ENCODE measurements at regions not wholly inside any gene's neighbourhood (a gene's known extent, or its start where the extent isn't known, plus 50 kb on each side); places are given as distances from the start of the nearest gene placed in this dataset.

DNA sequence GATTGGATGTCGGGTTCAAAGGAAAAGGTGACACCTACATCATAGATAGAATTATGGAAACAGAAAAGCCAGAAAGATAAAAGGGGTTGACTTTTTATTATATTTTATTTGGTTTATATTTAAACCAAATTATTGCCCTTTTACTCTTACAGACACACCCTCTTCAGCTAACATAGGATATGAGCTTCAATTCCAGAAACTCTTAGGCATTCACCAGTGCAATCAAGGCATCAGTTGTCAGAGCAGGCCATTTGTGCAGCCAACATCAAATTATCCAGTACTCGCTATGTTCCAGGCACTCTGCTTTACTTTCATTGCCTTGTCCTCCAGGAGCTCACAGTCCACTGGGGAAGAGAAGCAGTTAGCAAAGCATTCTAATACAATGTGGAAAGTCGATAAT lies 347.5 kb downstream of the TFEC start:
- no peak overlapping the region for H3K4me3 ChIP-seq
- H3K36me3 ChIP-seq (ENCODE audit: low read depth): no peaks in the 10 kb centered on the region
- peak; percentile 78 for ATAC-seq
- peak in 1 of 3 donors; percentile 48 for DNase-seq
- no peaks in the 10 kb centered on the region for H3K9me3 ChIP-seq
- intact Hi-C loops (cut with DNase I, micrococcal nuclease): no loop called here
- H3K4me1 ChIP-seq (ENCODE audit: low read depth): peaks cover under 1% of the 10 kb centered on the region
- TF ChIP-seq, protein P1, sequence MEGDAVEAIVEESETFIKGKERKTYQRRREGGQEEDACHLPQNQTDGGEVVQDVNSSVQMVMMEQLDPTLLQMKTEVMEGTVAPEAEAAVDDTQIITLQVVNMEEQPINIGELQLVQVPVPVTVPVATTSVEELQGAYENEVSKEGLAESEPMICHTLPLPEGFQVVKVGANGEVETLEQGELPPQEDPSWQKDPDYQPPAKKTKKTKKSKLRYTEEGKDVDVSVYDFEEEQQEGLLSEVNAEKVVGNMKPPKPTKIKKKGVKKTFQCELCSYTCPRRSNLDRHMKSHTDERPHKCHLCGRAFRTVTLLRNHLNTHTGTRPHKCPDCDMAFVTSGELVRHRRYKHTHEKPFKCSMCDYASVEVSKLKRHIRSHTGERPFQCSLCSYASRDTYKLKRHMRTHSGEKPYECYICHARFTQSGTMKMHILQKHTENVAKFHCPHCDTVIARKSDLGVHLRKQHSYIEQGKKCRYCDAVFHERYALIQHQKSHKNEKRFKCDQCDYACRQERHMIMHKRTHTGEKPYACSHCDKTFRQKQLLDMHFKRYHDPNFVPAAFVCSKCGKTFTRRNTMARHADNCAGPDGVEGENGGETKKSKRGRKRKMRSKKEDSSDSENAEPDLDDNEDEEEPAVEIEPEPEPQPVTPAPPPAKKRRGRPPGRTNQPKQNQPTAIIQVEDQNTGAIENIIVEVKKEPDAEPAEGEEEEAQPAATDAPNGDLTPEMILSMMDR (IDR thresholded peaks at IDR 0.05): no peak

DNA sequence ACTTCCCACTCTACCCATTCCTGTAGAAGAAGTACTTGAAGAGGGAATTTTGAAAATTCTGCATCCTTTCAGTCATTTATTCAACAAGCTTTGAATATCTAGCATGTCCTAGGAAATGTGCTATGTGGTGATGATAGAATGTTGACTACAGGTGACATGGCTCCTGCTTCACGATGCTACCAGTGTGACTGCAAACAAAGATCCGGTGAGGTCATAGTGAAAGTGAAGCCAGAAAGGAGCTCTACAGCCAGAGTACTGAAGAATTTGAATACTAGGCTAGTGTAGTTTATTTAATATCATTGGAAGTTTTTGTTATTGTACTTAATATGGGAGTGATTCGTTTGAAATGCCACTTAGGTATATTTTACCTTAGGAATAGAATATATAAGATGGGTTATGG lies 348.1 kb downstream of the TFEC start:
- ATAC-seq (peak; percentile 61), DNase-seq (peak in 1 of 3 donors; percentile 38)
- no peaks in the 10 kb centered on the region for H3K9me3 ChIP-seq
- H3K36me3 ChIP-seq (ENCODE audit: low read depth): no peaks in the 10 kb centered on the region
- TF ChIP-seq, protein P1 (IDR thresholded peaks at IDR 0.05): no peak
- H3K4me1 ChIP-seq (ENCODE audit: low read depth): peaks cover 6% of the 10 kb centered on the region
- intact Hi-C loops (cut with DNase I, micrococcal nuclease): no loop called here
- no peak overlapping the region for H3K4me3 ChIP-seq

DNA sequence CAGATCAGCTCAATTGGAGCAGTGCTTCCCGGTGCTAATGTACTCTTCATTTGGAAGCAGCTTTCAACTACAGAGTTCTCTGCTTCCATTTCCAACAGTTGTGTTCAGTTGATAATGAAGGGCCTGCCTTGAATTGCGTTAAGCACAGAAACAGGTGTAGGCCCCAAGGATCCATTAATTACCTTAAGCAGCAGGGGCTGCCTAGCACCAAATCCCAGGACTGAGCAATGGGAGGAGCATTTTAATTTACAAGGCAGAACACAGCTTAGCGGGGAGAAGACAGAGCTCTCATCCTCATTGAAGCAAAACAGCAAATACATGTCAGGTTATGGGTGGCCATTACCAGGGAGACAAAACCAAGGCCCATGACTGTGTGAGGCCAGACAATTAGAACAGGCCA lies 349.6 kb downstream of the TFEC start:
- H3K9me3 ChIP-seq: no peaks in the 10 kb centered on the region
- DNase-seq (no peak), ATAC-seq (no peak)
- H3K36me3 ChIP-seq (ENCODE audit: low read depth): no peaks in the 10 kb centered on the region
- H3K4me3 ChIP-seq: no peak overlapping the region
- TF ChIP-seq, protein P1 (IDR thresholded peaks at IDR 0.05): no peak
- H3K4me1 ChIP-seq (ENCODE audit: low read depth): peaks cover 6% of the 10 kb centered on the region
- intact Hi-C loops (cut with DNase I, micrococcal nuclease): no loop called here

DNA sequence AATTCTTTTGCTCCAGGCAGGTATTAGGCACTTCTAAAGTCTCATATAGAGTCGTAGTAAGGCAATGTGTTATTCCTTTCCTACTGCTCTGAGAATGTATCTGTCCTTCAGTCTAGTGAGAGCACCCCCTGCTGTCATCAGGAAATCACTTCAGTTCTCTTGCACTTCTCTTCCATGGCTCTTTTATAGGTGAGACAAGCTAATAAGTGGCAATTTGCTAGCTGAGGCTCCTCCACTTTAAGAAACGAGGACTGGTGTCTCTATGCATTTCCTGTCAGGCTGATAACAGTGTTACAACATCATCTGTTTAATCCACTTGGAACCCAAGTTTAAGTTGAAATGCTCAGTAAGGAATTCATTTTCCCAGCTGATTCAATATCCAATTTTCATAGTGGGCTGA lies 350.6 kb downstream of the TFEC start:
- intact Hi-C loops (cut with DNase I, micrococcal nuclease): no loop called here
- H3K9me3 ChIP-seq: no peaks in the 10 kb centered on the region
- H3K4me1 ChIP-seq (ENCODE audit: low read depth): peaks cover 6% of the 10 kb centered on the region
- ATAC-seq (peak; percentile 59), DNase-seq (peak in 1 of 3 donors; percentile 49)
- TF ChIP-seq, protein P1 (IDR thresholded peaks at IDR 0.05): no peak
- H3K4me3 ChIP-seq: no peak overlapping the region
- no peaks in the 10 kb centered on the region for H3K36me3 ChIP-seq (ENCODE audit: low read depth)

DNA sequence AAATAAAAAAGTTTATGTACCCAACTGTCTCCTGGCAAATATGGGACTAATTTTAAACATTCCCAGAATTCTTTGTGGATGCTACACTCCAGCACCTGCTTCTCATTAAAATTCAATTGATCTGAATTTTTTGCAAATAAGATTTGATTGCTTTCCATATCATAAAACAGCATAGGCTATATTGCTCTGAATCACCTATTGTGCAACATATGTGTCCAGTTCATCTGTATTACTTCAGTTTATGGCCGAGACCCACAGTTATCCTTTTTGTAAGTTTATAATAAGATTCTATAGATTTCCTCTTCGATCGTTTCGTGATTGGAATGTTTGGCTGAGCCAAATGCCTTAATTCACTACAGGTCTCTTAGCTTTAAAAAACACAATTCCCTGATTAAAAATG lies 351.1 kb downstream of the TFEC start:
- DNase-seq (no peak), ATAC-seq (peak; percentile 50)
- no peak overlapping the region for H3K4me3 ChIP-seq
- no peaks in the 10 kb centered on the region for H3K9me3 ChIP-seq
- TF ChIP-seq, protein P1 (IDR thresholded peaks at IDR 0.05): no peak
- peaks cover 6% of the 10 kb centered on the region for H3K4me1 ChIP-seq (ENCODE audit: low read depth)
- no peaks in the 10 kb centered on the region for H3K36me3 ChIP-seq (ENCODE audit: low read depth)
- intact Hi-C loops (cut with DNase I, micrococcal nuclease): no loop called here
